ENCODE measurements at regions not wholly inside any gene's neighbourhood (a gene's known extent, or its start where the extent isn't known, plus 50 kb on each side); places are given as distances from the start of the nearest gene placed in this dataset.

DNA sequence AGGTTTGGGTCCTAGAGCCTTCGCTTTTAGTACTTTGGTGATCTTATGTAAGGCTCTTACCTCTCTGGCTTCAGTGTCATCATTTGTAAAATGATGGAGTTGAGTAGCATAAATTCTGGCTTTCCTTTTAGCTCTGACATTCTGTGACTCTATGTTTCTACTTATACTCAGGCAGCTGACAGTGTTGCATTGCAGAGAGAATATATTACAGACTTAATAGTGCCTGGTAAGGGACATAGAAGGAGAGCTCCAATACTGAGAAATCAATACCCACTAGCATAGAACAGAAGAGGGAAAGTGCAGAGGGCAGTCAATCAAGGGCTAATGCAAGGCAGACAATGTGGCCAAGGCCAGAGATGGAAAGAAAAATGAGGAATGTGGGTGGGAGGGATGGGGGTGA, 371.4 kb upstream of the TLE4 start:
- DNase-seq (ENCODE audit: low read depth in 1 of 2, low spot score in 2 of 2): no peak
- H3K4me1 ChIP-seq (replicated peaks): no peaks in the 10 kb centered on the region
- no peaks in the 10 kb centered on the region for H3K36me3 ChIP-seq

DNA sequence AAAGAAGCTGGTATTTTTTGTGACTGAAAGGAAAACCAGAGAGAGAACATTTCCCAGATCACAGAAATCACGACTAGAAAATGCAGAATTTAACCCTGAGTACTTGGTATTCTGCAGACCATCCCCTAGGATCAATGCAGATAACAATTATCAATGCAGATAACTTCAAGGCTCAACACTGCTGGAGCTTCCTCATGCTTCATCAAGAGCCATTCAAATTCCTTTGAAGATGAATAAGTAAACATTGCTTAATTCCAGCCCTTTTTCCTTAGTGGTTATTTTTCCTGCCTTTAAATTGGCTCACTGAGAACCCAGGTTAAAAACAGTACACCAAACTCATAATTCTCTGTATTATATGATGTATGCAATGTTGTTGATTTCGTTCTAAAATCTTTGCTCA, 370.1 kb upstream of the TLE4 start:
- Histone ChIP-seq H3K27me3 (replicated peaks) (no peaks in the 10 kb centered on the region), H3K27ac (no peak overlapping the region), H3K4me3 (no peak overlapping the region), H3K36me3 (no peaks in the 10 kb centered on the region), H3K4me1 (replicated peaks) (no peaks in the 10 kb centered on the region), H3K9me3 (replicated peaks) (no peaks in the 10 kb centered on the region)
- no peak for DNase-seq (ENCODE audit: low read depth in 1 of 2, low spot score in 2 of 2)

More for the DNA sequence above, 371.4 kb upstream of the TLE4 start:
- Histone ChIP-seq H3K27me3 (replicated peaks) (no peaks in the 10 kb centered on the region), H3K9me3 (replicated peaks) (no peaks in the 10 kb centered on the region), H3K4me3 (no peak overlapping the region), H3K27ac (no peak overlapping the region)

- Histone ChIP-seq H3K9me3 (replicated peaks) (no peaks in the 10 kb centered on the region), H3K36me3 (no peaks in the 10 kb centered on the region), H3K27me3 (replicated peaks) (no peaks in the 10 kb centered on the region), H3K4me3 (no peak overlapping the region), H3K4me1 (replicated peaks) (no peaks in the 10 kb centered on the region), H3K27ac (no peak overlapping the region)
- no peak for DNase-seq (ENCODE audit: low read depth in 1 of 2, low spot score in 2 of 2)
Observed at GRCh38 chr9:79208791-79209396, 362.9 kb upstream of the TLE4 start.

DNA sequence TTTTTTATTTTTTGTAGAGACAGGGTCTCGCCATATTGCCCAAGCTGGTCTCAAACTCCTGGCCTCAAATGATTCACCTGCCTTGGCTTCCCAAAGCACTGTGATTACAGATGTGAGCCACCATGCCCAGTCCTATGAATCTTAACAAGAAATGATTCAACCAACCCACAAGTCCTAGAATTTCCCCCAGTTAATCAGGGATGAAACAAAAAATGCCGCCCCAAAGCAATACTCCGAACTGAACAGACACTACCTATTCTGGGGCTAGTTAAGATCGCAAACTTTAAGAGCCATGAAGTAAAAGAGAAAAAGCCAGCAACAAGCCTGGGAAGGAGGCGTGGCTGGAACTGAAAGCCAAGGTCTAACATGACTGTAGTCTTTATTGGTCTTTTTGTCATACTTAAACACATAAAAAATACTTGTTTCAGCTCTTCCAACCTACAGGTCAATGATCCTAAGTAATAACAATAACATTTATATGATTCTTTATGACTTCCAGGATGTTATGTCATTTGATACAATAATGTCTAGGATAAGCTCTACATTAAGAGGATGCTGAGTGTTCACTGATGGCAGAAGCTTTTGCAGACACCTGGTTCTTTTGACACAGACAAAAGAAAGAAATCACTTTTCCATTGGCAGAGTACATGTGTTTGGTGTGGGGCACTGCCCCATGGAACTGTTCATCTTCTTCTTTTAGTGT, 361.1 kb upstream of the TLE4 start:
- Histone ChIP-seq H3K4me1 (replicated peaks) (no peaks in the 10 kb centered on the region), H3K27me3 (replicated peaks) (no peaks in the 10 kb centered on the region), H3K27ac (no peak overlapping the region), H3K4me3 (no peak overlapping the region), H3K9me3 (replicated peaks) (no peaks in the 10 kb centered on the region), H3K36me3 (no peaks in the 10 kb centered on the region)
- DNase-seq (ENCODE audit: low read depth in 1 of 2, low spot score in 2 of 2): no peak

DNA sequence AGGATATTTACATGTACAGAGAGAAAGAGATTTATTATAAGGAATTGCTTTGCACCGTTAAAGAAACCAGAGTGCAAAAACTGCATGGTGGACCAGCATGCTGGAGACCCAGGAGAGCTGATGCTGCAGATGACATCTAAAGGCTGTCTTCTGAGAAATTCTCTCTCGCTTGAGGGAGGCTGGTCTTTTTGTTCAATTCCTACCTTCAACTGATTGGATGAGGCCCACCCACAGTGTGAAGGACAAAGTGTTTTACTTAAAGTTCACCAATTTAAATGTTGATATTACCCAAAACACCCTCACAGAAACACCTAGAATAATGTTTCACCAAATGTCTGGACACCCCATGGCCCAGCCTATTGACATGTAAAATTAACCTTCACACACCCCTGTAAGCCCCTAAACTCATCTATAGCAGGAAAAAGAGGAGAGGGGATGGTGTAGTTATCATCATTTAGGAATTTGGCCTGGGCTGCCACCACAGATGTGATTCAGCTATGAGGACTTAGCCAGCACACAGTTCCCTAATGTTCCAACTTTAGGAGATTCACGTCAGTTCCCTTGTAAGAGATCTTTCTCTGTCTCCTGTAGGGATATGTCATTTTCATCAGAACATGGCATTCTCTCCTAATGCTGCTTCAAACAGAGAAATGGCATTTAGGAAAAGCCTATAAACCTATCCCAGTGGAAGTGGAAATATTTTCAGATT, 358.2 kb upstream of the TLE4 start:
- no peak overlapping the region for H3K4me3 ChIP-seq
- no peaks in the 10 kb centered on the region for H3K27me3 ChIP-seq (replicated peaks)
- no peaks in the 10 kb centered on the region for H3K36me3 ChIP-seq
- H3K27ac ChIP-seq: no peak overlapping the region
- DNase-seq (ENCODE audit: low read depth in 1 of 2, low spot score in 2 of 2): no peak
- no peaks in the 10 kb centered on the region for H3K9me3 ChIP-seq (replicated peaks)
- no peaks in the 10 kb centered on the region for H3K4me1 ChIP-seq (replicated peaks)

DNA sequence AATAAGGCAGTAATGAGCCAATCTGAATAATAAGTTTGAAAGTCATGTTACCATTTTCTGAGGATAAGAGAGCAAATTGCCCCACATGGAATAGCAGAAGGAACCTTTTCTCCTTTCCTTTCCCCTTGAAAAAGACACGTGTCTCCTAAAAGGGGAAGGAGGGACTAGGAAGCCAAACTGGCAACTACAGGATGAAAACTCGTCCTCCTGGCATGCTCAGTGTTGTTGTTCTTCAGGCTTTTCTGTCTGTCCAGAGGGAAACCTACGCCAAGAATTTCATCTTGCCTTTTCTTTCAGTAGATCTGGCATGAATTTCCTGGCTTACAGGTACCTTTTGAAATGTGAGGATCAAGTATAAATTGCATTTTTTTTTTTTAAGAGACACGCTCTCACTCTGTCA, 355.9 kb upstream of the TLE4 start:
- no peaks in the 10 kb centered on the region for H3K36me3 ChIP-seq
- no peak for DNase-seq (ENCODE audit: low read depth in 1 of 2, low spot score in 2 of 2)
- peaks cover 2% of the 10 kb centered on the region for H3K4me1 ChIP-seq (replicated peaks)
- H3K27me3 ChIP-seq (replicated peaks): no peaks in the 10 kb centered on the region
- no peak overlapping the region for H3K4me3 ChIP-seq
- no peaks in the 10 kb centered on the region for H3K9me3 ChIP-seq (replicated peaks)
- no peak overlapping the region for H3K27ac ChIP-seq

- no peak for DNase-seq (ENCODE audit: low read depth in 1 of 2, low spot score in 2 of 2)
- peaks cover 12% of the 10 kb centered on the region for H3K4me1 ChIP-seq (replicated peaks)
- no peaks in the 10 kb centered on the region for H3K27me3 ChIP-seq (replicated peaks)
- no peaks in the 10 kb centered on the region for H3K9me3 ChIP-seq (replicated peaks)
- peak overlapping the region; percentile 69 for H3K27ac ChIP-seq
- H3K4me3 ChIP-seq: no peak overlapping the region
- H3K36me3 ChIP-seq: no peaks in the 10 kb centered on the region
Observed at GRCh38 chr9:79220251-79220650, 351.5 kb upstream of the TLE4 start.

GRCh38 chr9:79220666-79221065, 351.1 kb upstream of the TLE4 start:
- peak overlapping the region; percentile 69 for H3K27ac ChIP-seq
- peak in 1 of 2 experiments; percentile 20 for DNase-seq (ENCODE audit: low read depth in 1 of 2, low spot score in 2 of 2)
- H3K4me1 ChIP-seq (replicated peaks): peaks cover 12% of the 10 kb centered on the region
- no peaks in the 10 kb centered on the region for H3K9me3 ChIP-seq (replicated peaks)
- no peak overlapping the region for H3K4me3 ChIP-seq
- H3K27me3 ChIP-seq (replicated peaks): no peaks in the 10 kb centered on the region
- H3K36me3 ChIP-seq: no peaks in the 10 kb centered on the region

- H3K27ac ChIP-seq: peak overlapping the region; percentile 69
- H3K4me1 ChIP-seq (replicated peaks): peaks cover 12% of the 10 kb centered on the region
- H3K9me3 ChIP-seq (replicated peaks): no peaks in the 10 kb centered on the region
- no peak overlapping the region for H3K4me3 ChIP-seq
- peak; percentile 64 to 73 for DNase-seq (ENCODE audit: low read depth in 1 of 2, low spot score in 2 of 2)
- no peaks in the 10 kb centered on the region for H3K27me3 ChIP-seq (replicated peaks)
- no peaks in the 10 kb centered on the region for H3K36me3 ChIP-seq
Observed at GRCh38 chr9:79221084-79221483, 350.7 kb upstream of the TLE4 start.

DNA sequence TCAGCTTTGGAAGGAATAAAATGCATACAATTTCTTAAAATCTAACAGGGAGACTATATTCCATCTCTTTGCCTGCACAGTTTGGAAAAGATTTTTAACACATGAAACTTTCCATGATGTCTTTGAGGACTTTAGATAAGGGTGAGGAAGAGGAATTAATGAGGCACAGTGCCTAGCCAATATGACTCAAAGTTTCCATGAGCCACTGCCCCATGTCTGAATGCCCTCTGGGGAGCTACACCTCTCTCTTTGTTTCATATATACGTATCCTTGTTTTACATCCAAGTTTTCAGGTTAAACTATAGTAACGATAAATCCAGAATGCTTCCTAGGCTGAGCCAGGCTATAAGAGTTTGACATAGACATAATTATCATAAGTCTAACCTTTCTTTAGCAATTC, 349.3 kb upstream of the TLE4 start:
- Histone ChIP-seq H3K9me3 (replicated peaks) (no peaks in the 10 kb centered on the region), H3K27me3 (replicated peaks) (no peaks in the 10 kb centered on the region), H3K4me1 (replicated peaks) (peaks cover 12% of the 10 kb centered on the region), H3K4me3 (no peak overlapping the region), H3K27ac (no peak overlapping the region), H3K36me3 (no peaks in the 10 kb centered on the region)
- DNase-seq (ENCODE audit: low read depth in 1 of 2, low spot score in 2 of 2): no peak

DNA sequence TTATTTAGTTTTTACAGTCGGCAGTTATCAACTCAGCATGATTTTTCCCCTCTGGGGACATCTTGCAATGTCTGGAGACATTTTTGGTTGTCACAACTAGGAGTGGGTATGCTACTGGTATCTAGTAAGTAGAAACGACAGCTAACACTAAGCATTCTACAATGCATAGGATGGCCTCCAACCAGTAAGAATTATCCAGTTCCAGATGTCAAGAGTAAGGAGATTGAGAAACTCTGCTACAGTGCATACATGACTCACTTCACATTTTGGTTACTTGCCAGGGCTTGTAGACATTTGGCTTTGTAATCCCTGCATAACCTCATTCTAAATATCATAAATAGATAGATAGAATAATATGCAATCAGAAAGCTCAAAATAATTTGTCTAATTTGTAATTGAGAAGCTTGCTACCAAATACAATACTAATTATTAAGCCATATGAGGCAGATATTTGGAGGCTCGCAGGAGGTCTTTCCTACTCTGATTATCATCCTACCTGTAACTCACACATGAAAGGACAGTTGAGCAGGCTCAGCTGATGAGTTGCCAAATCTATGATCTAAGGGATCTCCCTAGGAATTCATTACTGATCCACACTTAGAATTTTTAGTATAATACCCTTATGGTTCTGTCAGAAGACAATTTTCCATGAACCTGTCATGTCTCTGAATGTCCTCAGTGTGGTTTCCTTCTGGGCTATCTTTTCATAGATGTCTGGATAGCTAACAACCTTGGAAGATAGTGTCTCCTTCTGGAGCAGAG, 346.9 kb upstream of the TLE4 start:
- H3K27ac ChIP-seq: no peak overlapping the region

GRCh38 chr9:79233542-79233941, 338.2 kb upstream of the TLE4 start:
- Histone ChIP-seq H3K4me3 (no peak overlapping the region), H3K27ac (no peak overlapping the region), H3K4me1 (replicated peaks) (no peaks in the 10 kb centered on the region), H3K36me3 (no peaks in the 10 kb centered on the region), H3K27me3 (replicated peaks) (no peaks in the 10 kb centered on the region), H3K9me3 (replicated peaks) (no peaks in the 10 kb centered on the region)
- peak in 1 of 2 experiments; percentile 6 for DNase-seq (ENCODE audit: low read depth in 1 of 2, low spot score in 2 of 2)

More for the DNA sequence above, 346.9 kb upstream of the TLE4 start:
- Histone ChIP-seq H3K4me1 (replicated peaks) (peaks cover 12% of the 10 kb centered on the region), H3K4me3 (no peak overlapping the region), H3K27me3 (replicated peaks) (no peaks in the 10 kb centered on the region), H3K36me3 (no peaks in the 10 kb centered on the region), H3K9me3 (replicated peaks) (no peaks in the 10 kb centered on the region)
- DNase-seq (ENCODE audit: low read depth in 1 of 2, low spot score in 2 of 2): no peak

GRCh38 chr9:79236466-79236865, 335.3 kb upstream of the TLE4 start:
- Histone ChIP-seq H3K4me1 (replicated peaks) (no peaks in the 10 kb centered on the region), H3K36me3 (no peaks in the 10 kb centered on the region), H3K9me3 (replicated peaks) (no peaks in the 10 kb centered on the region), H3K4me3 (no peak overlapping the region), H3K27me3 (replicated peaks) (no peaks in the 10 kb centered on the region), H3K27ac (no peak overlapping the region)
- DNase-seq (ENCODE audit: low read depth in 1 of 2, low spot score in 2 of 2): no peak

DNA sequence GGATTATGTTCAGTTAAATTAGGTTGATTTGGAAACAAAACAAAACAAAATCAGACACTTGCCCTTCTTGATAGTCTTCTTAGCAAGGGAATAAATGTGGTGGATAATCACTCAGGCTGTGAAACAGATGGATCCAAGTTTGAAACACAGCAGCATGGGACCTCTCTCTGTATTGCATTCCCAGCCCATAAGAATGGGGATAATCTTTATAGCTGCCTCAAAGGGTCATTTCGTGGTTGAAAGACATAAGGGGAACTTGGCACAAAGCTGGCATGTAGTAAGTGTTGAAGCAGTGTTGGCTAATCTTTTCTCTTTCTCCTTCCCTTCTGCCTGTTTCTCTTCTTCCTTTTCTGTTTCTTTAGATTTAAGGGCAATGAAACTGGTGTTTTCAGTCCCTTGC, 333.9 kb upstream of the TLE4 start:
- Histone ChIP-seq H3K9me3 (replicated peaks) (no peaks in the 10 kb centered on the region), H3K27ac (no peak overlapping the region), H3K36me3 (no peaks in the 10 kb centered on the region), H3K4me1 (replicated peaks) (no peaks in the 10 kb centered on the region), H3K4me3 (no peak overlapping the region), H3K27me3 (replicated peaks) (no peaks in the 10 kb centered on the region)
- DNase-seq (ENCODE audit: low read depth in 1 of 2, low spot score in 2 of 2): no peak
